K562 (cell line): ENCODE measurements at regions not wholly inside any gene's neighbourhood (a gene's known extent, or its start where the extent isn't known, plus 50 kb on each side); places are given as distances from the start of the nearest gene placed in this dataset.

Experiments
- ATAC-seq: fragments of 200-7000 bp; cut with Tn5 transposase; 3 replicates; pipeline ENCODE4 v1.9.1; 2020; ENCODE audit warnings: moderate library complexity
- BruUV-seq: library from RNA; stranded (reverse); fragments of 400-500 nt; replicated peaks from 2 replicates; lab custom pipeline; 2021; lab: Mats Ljungman, UMichigan
- CTCF ChIA-PET: fragments of 300-600 bp; formaldehyde crosslinking; extraction: SDS; loops from one replicate; lab custom pipeline; 2021; ENCODE audit warnings: low intra/inter-chr PET ratio; lab: Yijun Ruan, JAX
- POLR2A ChIA-PET: fragments of 300-600, 350-650 bp; sonication (Branson Sonifier 250); formaldehyde crosslinking; extraction: SDS; loops from one replicate; lab custom pipeline; 2021; ENCODE audit warnings: antibody characterized with exemption, inconsistent platforms; lab: Yijun Ruan, JAX
- DNase-seq, 4 experiments: peaks; one replicate each; pipeline versions ENCODE4 v3.0.0 to v3.0.0-alpha.2; 2011 to 2018; ENCODE audit warnings: low spot score in 3 of 4, mixed read lengths in 3 of 4; ENCODE audit errors: extremely low read depth in 1 of 4
- FAIRE-seq: peaks from 2 replicates; lab custom pipeline; 2011; peaks lifted over from hg19 to GRCh38; lab: Jason Lieb, UNC
- H2AFZ ChIP-seq: 2 replicates; pipeline ENCODE4 v1.6.0; 2011; ENCODE audit warnings: low read depth, low read length, control low read depth, inconsistent platforms
- H3K27ac ChIP-seq: fragments of 200-600 bp; 3 replicates; pipeline ENCODE4 v1.8.0; 2011; ENCODE audit warnings: low read depth, mild to moderate bottlenecking, control low read depth, inconsistent platforms, low read length, moderate library complexity, mixed read lengths; ENCODE audit errors: extremely low read depth
- H3K27me3 ChIP-seq, 2 experiments: fragments of 300-600 bp in 1 of 2; 2 replicates in 1 of 2; 3 replicates in 1 of 2; pipeline versions ENCODE4 v1.6.0 to v1.8.0; 2011; ENCODE audit warnings: inconsistent platforms in 2 of 2, low read length in 2 of 2, mild to moderate bottlenecking in 1 of 2, mixed read lengths in 1 of 2, moderate library complexity in 1 of 2; ENCODE audit not compliant: control insufficient read depth in 2 of 2, insufficient read depth in 2 of 2
- H3K36me3 ChIP-seq: fragments of 300-600 bp; 3 replicates; pipeline ENCODE4 v1.8.0; 2011; ENCODE audit warnings: mild to moderate bottlenecking, low read length, inconsistent platforms; ENCODE audit not compliant: control insufficient read depth, insufficient read depth
- H3K4me1 ChIP-seq, 2 experiments: fragments of 200-600 bp in 1 of 2; replicated peaks in 1 of 2; 2 replicates in 1 of 2; 3 replicates in 1 of 2; pipeline versions ENCODE4 v1.5.1 to v1.8.0; 2011; ENCODE audit warnings: inconsistent platforms in 2 of 2, low read length in 2 of 2, mild to moderate bottlenecking in 1 of 2, mixed read lengths in 1 of 2, moderate library complexity in 1 of 2; ENCODE audit not compliant: control insufficient read depth in 2 of 2, insufficient read depth in 2 of 2
- H3K4me2 ChIP-seq: 2 replicates; pipeline ENCODE4 v1.6.1; 2011; ENCODE audit warnings: low read length, control low read depth, inconsistent platforms, mixed read lengths; ENCODE audit not compliant: insufficient read depth
- H3K4me3 ChIP-seq: fragments of 200-600 bp; sonication (generic), shearing (Covaris generic); 2 replicates; pipeline ENCODE4 v1.5.1; 2016; ENCODE audit warnings: control low read depth, inconsistent platforms
- H3K79me2 ChIP-seq: fragments of 200-600 bp; 3 replicates; pipeline ENCODE4 v1.8.0; 2011; ENCODE audit warnings: low read length, inconsistent platforms; ENCODE audit not compliant: control insufficient read depth, insufficient read depth
- H3K9ac ChIP-seq, 2 experiments: 2 replicates each; pipeline versions ENCODE4 v1.6.0 to v1.6.1; 2011; ENCODE audit warnings: low read depth in 2 of 2, low read length in 2 of 2, control low read depth in 1 of 2, inconsistent platforms in 1 of 2, mild to moderate bottlenecking in 1 of 2, mixed read lengths in 1 of 2; ENCODE audit not compliant: insufficient read depth in 1 of 2
- H3K9me1 ChIP-seq: one replicate; pipeline ENCODE4 v1.6.0; 2011; ENCODE audit warnings: inconsistent platforms, mild to moderate bottlenecking, low read length, moderate library complexity; ENCODE audit not compliant: control insufficient read depth, insufficient read depth
- H3K9me3 ChIP-seq: replicated peaks from 2 replicates; pipeline ENCODE4 v1.5.1; 2011; ENCODE audit warnings: low read depth, low read length, inconsistent platforms; ENCODE audit not compliant: control insufficient read depth, insufficient read depth
- H4K20me1 ChIP-seq: replicated peaks from 2 replicates; pipeline ENCODE4 v1.6.1; 2011; ENCODE audit warnings: low read length, inconsistent platforms, mixed read lengths; ENCODE audit not compliant: control insufficient read depth, insufficient read depth
- DMBX1 ChIP-seq: fragments of 250-450 bp; sonication (Bioruptor Pico); IDR thresholded peaks from 2 replicates; pipeline ENCODE4 v1.8.0; 2022; ENCODE audit warnings: inconsistent platforms, mild to moderate bottlenecking, moderate library complexity, borderline replicate concordance
- E2F1 ChIP-seq: sonication (generic); formaldehyde crosslinking; IDR thresholded peaks from 2 replicates; pipeline ENCODE4 v1.8.1; 2023; ENCODE audit warnings: mild to moderate bottlenecking, missing genetic modification reagents, moderate library complexity
- PTBP1 ChIP-seq: fragments of 200-400 bp; formaldehyde crosslinking; IDR thresholded peaks from 2 replicates; pipeline ENCODE4 v1.6.1; 2017; ENCODE audit warnings: low read depth, low read length
- TFAM ChIP-seq: fragments of 250-450 bp; sonication (Bioruptor Pico); conservative IDR thresholded peaks from 2 replicates; pipeline ENCODE4 v1.5.0; 2021; ENCODE audit warnings: mild to moderate bottlenecking, moderate library complexity
- TFE3 ChIP-seq: fragments of 450-650 bp; formaldehyde crosslinking; IDR thresholded peaks from 2 replicates; pipeline ENCODE4 v1.4.0; 2020; ENCODE audit warnings: mild to moderate bottlenecking, mixed read lengths
- ZBTB34 ChIP-seq: fragments of 250-450 bp; sonication (Bioruptor Pico); IDR thresholded peaks from 2 replicates; pipeline ENCODE4 v1.8.0; 2021; ENCODE audit warnings: mild to moderate bottlenecking, moderate library complexity
- ZNF518B ChIP-seq: fragments of 250-450 bp; sonication (Bioruptor Pico); IDR thresholded peaks from 2 replicates; pipeline ENCODE4 v1.5.0; 2021; ENCODE audit warnings: mild to moderate bottlenecking, moderate library complexity
- ZNF609 ChIP-seq: sonication (generic); formaldehyde crosslinking; IDR thresholded peaks from 2 replicates; pipeline ENCODE4 v1.8.1; 2023; ENCODE audit warnings: missing genetic modification reagents, mild to moderate bottlenecking, borderline replicate concordance
- WGBS: fragments of 100-300 bp; shearing (Covaris generic); methylation state at CpG from one replicate; pipeline ENCODE4 v1.1.6; 2016; ENCODE audit warnings: low coverage, mixed read lengths; ENCODE audit not compliant: insufficient coverage; ENCODE audit errors: missing lambda C conversion rate; 5-methylcytosine and 5-hydroxymethylcytosine counted together
- in situ Hi-C: fragments of 300-500 bp; cut with MboI; formaldehyde crosslinking; loops from 4 replicates; pipeline ENCODE4 v1.15.0; 2018; ENCODE audit warnings: inconsistent platforms, mixed read lengths
- intact Hi-C: fragments of 100-400 bp; cut with micrococcal nuclease; formaldehyde crosslinking; loops from 2 replicates; pipeline ENCODE4 v1.14.2; 2022

- TF ChIP-seq ZNF518B (CRISPR knock-in tag) (no peak), TFE3 (CRISPR knock-in tag) (no peak), TFAM (CRISPR knock-in tag) (no peak), ZBTB34 (CRISPR knock-in tag) (no peak), DMBX1 (CRISPR knock-in tag) (no peak), PTBP1 (no peak), E2F1 (CRISPR knock-in tag) (no peak), ZNF609 (CRISPR knock-in tag) (no peak)
- POLR2A ChIA-PET: no interaction called here
- Histone ChIP-seq H3K36me3 (no peaks in the 10 kb centered on the region), H3K27me3 (no peaks in the 10 kb centered on the region), H2AFZ (no peak overlapping the region), H3K4me3 (no peak overlapping the region), H3K4me2 (no peak overlapping the region), H3K79me2 (no peaks in the 10 kb centered on the region), H4K20me1 (no peaks in the 10 kb centered on the region), H3K9me3 (0 out of 2 replicates have a peak, but pooled peaks cover 2% of the 10 kb centered on the region), H3K27ac (no peak overlapping the region), H3K9ac (no peak overlapping the region), H3K4me1 (no peaks in the 10 kb centered on the region), H3K9me1 (no peaks in the 10 kb centered on the region)
- CTCF ChIA-PET: no interaction called here
- ATAC-seq (no peak), DNase-seq (no peak), FAIRE-seq (no peak)
- in situ Hi-C loops: no loop called here
- BruUV-seq: no TSS peak
- intact Hi-C loops: no loop called here
- WGBS: 36% methylated on average over 2 of the region's 2 CpGs
These were observed 397.3 kb downstream of the PPP1R3A start for GRCh38 chr7:113521468-113521867.
